ENCODE measurements at regions not wholly inside any gene's neighbourhood (a gene's known extent, or its start where the extent isn't known, plus 50 kb on each side); places are given as distances from the start of the nearest gene placed in this dataset.

GRCh38 chr13:104057861-104058260 lies 991.6 kb upstream of the SLC10A2 start:
- TF ChIP-seq EZH2 (IDR thresholded peaks at IDR 0.05; ENCODE audit: insufficient read depth, poor library complexity, severe bottlenecking) (no peak), EZH2phosphoT487 (IDR thresholded peaks at IDR 0.05; ENCODE audit: insufficient read depth, low read depth) (no peak)
